SK-N-SH treated with all-trans-retinoic acid at 6 μM for 48 hours (cell line): ENCODE measurements at regions not wholly inside any gene's neighbourhood (a gene's known extent, or its start where the extent isn't known, plus 50 kb on each side); places are given as distances from the start of the nearest gene placed in this dataset.

Source experiments
- ESRRG ChIP-seq: fragments of 250-450 bp; sonication (Bioruptor Pico); IDR thresholded peaks from 2 replicates; pipeline ENCODE4 v1.6.1; 2021; ENCODE audit warnings: mild to moderate bottlenecking
- OSR1 ChIP-seq: fragments of 250-450 bp; sonication (Bioruptor Pico); IDR thresholded peaks from 2 replicates; pipeline ENCODE4 v1.8.0; 2022; ENCODE audit warnings: moderate library complexity, mild to moderate bottlenecking, inconsistent platforms
- PPARA ChIP-seq: fragments of 250-450 bp; sonication (Bioruptor Pico); IDR thresholded peaks from 2 replicates; pipeline ENCODE4 v1.5.0; 2020; ENCODE audit warnings: mild to moderate bottlenecking, borderline replicate concordance
- ZFP3 ChIP-seq: fragments of 250-450 bp; sonication (Bioruptor Pico); IDR thresholded peaks from 2 replicates; pipeline ENCODE4 v1.5.0; 2020; ENCODE audit warnings: mild to moderate bottlenecking, moderate library complexity
- ZFP30 ChIP-seq: fragments of 450-650 bp; formaldehyde crosslinking; IDR thresholded peaks from 2 replicates; pipeline ENCODE4 v1.5.0; 2022; ENCODE audit warnings: mild to moderate bottlenecking, moderate library complexity
- TF ChIP-seq, protein P1 (sequence below): fragments of 250-450 bp; sonication (Bioruptor Pico); IDR thresholded peaks from 2 replicates; pipeline ENCODE4 v1.5.1; 2020; ENCODE audit warnings: low read depth, mild to moderate bottlenecking, moderate library complexity

DNA sequence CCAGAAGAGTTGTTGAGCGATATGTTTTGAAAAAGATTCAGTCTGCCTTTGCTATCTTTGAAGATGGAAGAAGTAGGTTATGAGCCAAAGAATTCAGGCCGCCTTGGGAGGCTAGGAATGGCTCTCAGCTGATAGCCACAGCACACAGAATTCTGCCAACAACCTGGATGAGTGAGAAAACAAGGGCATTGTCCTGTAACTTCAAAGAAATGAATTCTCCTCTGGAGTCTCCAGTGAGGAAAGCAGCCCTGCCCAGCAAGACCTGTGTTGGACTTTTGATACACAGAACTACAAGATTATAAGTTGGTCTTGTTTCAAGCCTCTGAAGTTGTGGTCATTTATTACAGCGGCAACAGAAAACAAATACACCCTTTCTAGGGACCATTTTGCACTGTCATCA is 509.9 kb upstream of the ZNF608 start:
- no peak for TF ChIP-seq ZFP30
- TF ChIP-seq ESRRG (CRISPR knock-in tag), result no peak
- TF ChIP-seq, protein P1, sequence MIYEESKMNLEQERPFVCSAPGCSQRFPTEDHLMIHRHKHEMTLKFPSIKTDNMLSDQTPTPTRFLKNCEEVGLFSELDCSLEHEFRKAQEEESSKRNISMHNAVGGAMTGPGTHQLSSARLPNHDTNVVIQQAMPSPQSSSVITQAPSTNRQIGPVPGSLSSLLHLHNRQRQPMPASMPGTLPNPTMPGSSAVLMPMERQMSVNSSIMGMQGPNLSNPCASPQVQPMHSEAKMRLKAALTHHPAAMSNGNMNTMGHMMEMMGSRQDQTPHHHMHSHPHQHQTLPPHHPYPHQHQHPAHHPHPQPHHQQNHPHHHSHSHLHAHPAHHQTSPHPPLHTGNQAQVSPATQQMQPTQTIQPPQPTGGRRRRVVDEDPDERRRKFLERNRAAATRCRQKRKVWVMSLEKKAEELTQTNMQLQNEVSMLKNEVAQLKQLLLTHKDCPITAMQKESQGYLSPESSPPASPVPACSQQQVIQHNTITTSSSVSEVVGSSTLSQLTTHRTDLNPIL (CRISPR knock-in tag), result no peak
- no peak for TF ChIP-seq OSR1 (CRISPR knock-in tag)
- TF ChIP-seq ZFP3, result no peak
- no peak for TF ChIP-seq PPARA (CRISPR knock-in tag)
